SU-DHL-6 (cell line): ENCODE measurements at regions not wholly inside any gene's neighbourhood (a gene's known extent, or its start where the extent isn't known, plus 50 kb on each side); places are given as distances from the start of the nearest gene placed in this dataset.

Experiments
- EZH2phosphoT487 ChIP-seq: fragments of 200-600 bp; sonication (generic), shearing (Covaris generic); conservative IDR thresholded peaks from 2 replicates; pipeline ENCODE4 v1.6.1; 2018; ENCODE audit warnings: mild to moderate bottlenecking, antibody characterized with exemption, low read length, moderate library complexity, mixed read lengths
- TF ChIP-seq, protein P1 (sequence below): fragments of 200-600 bp; sonication (generic); IDR thresholded peaks from one replicate; pipeline ENCODE4 v1.5.1; 2017; ENCODE audit warnings: antibody characterized with exemption, mild to moderate bottlenecking, low read length, moderate library complexity; ENCODE audit not compliant: insufficient read depth, poor library complexity, severe bottlenecking

DNA sequence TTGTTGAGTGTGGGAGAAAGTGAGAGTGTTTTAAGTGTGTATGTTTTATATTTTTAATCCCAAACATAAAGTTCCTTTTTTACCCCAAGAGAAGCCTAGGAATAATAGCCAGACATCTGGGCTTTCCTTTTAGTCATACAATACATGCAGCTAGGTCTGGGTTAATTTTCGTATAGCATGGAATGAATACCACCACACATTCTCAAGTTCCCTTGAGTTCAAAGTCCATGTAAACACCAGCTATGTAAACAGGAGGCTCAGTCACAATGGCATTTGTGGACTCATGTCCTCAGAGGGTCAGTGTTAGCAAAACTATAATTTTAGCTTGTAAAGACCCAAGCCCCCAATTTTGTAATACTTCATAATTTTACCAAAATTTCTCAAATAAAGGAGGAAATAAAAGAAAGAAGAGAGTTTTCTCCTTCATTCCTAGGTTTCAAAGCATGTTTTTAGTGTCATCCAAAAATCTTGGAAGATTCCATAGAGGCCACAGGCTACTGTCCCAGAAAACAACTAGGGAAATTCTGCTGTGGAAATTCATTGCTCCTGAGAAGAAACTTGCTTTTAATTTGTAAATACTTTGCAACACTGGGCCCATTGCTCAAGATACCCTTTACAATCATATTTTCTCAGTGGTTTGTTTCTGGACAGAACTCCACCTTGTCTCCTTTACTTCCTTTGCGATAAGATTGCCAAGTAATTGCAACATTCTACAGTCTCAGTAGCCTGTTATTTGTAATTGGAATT, 671.2 kb downstream of the COL12A1 start:
- TF ChIP-seq, protein P1, sequence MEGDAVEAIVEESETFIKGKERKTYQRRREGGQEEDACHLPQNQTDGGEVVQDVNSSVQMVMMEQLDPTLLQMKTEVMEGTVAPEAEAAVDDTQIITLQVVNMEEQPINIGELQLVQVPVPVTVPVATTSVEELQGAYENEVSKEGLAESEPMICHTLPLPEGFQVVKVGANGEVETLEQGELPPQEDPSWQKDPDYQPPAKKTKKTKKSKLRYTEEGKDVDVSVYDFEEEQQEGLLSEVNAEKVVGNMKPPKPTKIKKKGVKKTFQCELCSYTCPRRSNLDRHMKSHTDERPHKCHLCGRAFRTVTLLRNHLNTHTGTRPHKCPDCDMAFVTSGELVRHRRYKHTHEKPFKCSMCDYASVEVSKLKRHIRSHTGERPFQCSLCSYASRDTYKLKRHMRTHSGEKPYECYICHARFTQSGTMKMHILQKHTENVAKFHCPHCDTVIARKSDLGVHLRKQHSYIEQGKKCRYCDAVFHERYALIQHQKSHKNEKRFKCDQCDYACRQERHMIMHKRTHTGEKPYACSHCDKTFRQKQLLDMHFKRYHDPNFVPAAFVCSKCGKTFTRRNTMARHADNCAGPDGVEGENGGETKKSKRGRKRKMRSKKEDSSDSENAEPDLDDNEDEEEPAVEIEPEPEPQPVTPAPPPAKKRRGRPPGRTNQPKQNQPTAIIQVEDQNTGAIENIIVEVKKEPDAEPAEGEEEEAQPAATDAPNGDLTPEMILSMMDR: no peak
- no peak for TF ChIP-seq EZH2phosphoT487
